Stimulated activated CD8-positive, alpha-beta memory T cell treated with anti-CD3 and anti-CD28 coated beads, Interleukin-4, amount 100 ng/mL, for 24 hours (primary cell): ENCODE measurements at regions not wholly inside any gene's neighbourhood (a gene's known extent, or its start where the extent isn't known, plus 50 kb on each side); places are given as distances from the start of the nearest gene placed in this dataset.
"Not testable (repeated sequence)": the region's sequence is repeated elsewhere in the genome, so short reads cannot be mapped to it uniquely, and the experiment has no call there.

Source experiments
- DNase-seq: peaks from one replicate; pipeline ENCODE4 v3.0.0-alpha.2; 2020; ENCODE audit warnings: low read depth

GRCh38 chr5:118468085-118468484, 520.3 kb downstream of the DTWD2 start:
- no peak for DNase-seq

- no peak for DNase-seq
Measured at GRCh38 chr5:118467103-118467502, 521.2 kb downstream of the DTWD2 start.

- no peak for DNase-seq
Measured at GRCh38 chr5:118466418-118466817, 521.9 kb downstream of the DTWD2 start.

- DNase-seq: not testable (repeated sequence)
Measured at GRCh38 chr5:118462276-118462675, 526.1 kb downstream of the DTWD2 start.

GRCh38 chr5:118461436-118461835, 526.9 kb downstream of the DTWD2 start:
- DNase-seq: no peak

- DNase-seq: no peak
Measured at GRCh38 chr5:118459490-118459889, 528.9 kb downstream of the DTWD2 start.

GRCh38 chr5:118456085-118456484, 532.3 kb downstream of the DTWD2 start:
- no peak for DNase-seq

- DNase-seq: no peak
Measured at GRCh38 chr5:118451697-118452247, 536.6 kb downstream of the DTWD2 start.

- DNase-seq: no peak
Measured at GRCh38 chr5:118450554-118451332, 537.6 kb downstream of the DTWD2 start.

GRCh38 chr5:118447350-118447749, 541.0 kb downstream of the DTWD2 start:
- DNase-seq: no peak

- DNase-seq: no peak
Measured at GRCh38 chr5:118441956-118442355, 546.4 kb downstream of the DTWD2 start.

GRCh38 chr5:118441034-118441433, 547.3 kb downstream of the DTWD2 start:
- no peak for DNase-seq

GRCh38 chr5:118440496-118440895, 547.9 kb downstream of the DTWD2 start:
- no peak for DNase-seq

GRCh38 chr5:118439831-118440230, 548.5 kb downstream of the DTWD2 start:
- DNase-seq: no peak

- no peak for DNase-seq
Measured at GRCh38 chr5:118435131-118435530, 553.2 kb downstream of the DTWD2 start.

- no peak for DNase-seq
Measured at GRCh38 chr5:118434522-118434921, 553.8 kb downstream of the DTWD2 start.

- DNase-seq: no peak
Measured at GRCh38 chr5:118430076-118430475, 558.3 kb downstream of the DTWD2 start.

GRCh38 chr5:118407958-118408357, 580.4 kb downstream of the DTWD2 start:
- DNase-seq: no peak

- no peak for DNase-seq
Measured at GRCh38 chr5:118405650-118406061, 582.7 kb downstream of the DTWD2 start.

- no peak for DNase-seq
Measured at GRCh38 chr5:118397236-118397635, 591.1 kb downstream of the DTWD2 start.

- no peak for DNase-seq
Measured at GRCh38 chr5:118392491-118392890, 595.9 kb downstream of the DTWD2 start.

- DNase-seq: not testable (repeated sequence)
Measured at GRCh38 chr5:118382931-118383330, 605.4 kb downstream of the DTWD2 start.

GRCh38 chr5:118379470-118379869, 608.9 kb downstream of the DTWD2 start:
- no peak for DNase-seq

GRCh38 chr5:118378959-118379358, 609.4 kb downstream of the DTWD2 start:
- DNase-seq: no peak
